ENCODE measurements at regions not wholly inside any gene's neighbourhood (a gene's known extent, or its start where the extent isn't known, plus 50 kb on each side); places are given as distances from the start of the nearest gene placed in this dataset.

DNA sequence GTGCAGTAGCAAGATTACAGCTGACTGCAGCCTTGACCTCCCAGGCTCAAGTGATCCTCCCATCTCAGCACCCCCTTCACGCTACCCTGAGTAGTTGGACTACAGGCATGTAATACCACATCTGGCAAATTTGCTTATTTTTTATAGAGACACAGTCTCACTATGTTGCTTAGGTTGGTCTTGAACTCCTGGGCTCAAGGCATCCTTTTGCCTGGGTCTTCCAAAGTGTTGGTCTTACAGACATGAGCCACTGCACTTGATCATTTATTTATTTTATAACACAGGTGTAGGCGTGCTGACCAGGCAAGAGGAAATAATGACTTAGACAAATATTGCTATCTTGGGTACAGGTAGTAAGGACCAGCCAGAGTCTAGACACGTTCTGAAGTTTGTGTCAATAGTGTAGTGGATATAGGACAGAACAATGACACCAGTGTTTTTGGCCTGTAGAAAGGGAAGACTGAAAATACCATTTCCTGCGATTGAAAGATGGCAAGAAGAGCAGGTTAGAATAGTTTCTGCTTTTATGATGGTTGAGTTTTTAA lies 71.0 kb upstream of the THUMPD2 start:
- peaks cover 12% of the 10 kb centered on the region for H3K4me1 ChIP-seq (ENCODE audit: insufficient read depth)
- Mint-ChIP-seq H3K36me3 (ENCODE audit: low read depth) (no peaks in the 10 kb centered on the region; the same call in 2 of the 3 replicates), H3K4me1 (peaks cover 21% of the 10 kb centered on the region; the same call in 2 of the 3 replicates), H3K27ac (no peak overlapping the region), H3K4me3 (no peak overlapping the region), H3K9me3 (no peaks in the 10 kb centered on the region), H3K27me3 (ENCODE audit: insufficient read depth, low read depth, poor library complexity) (peaks cover 2% of the 10 kb centered on the region)
- H3K9me2 ChIP-seq (ENCODE audit: insufficient read depth), result no peaks in the 10 kb centered on the region
- H3K4me2 ChIP-seq, result no peak overlapping the region
- DNase-seq (ENCODE audit: low spot score), result no peak
- H4K20me1 ChIP-seq (replicated peaks; ENCODE audit: insufficient read depth), result no peaks in the 10 kb centered on the region
- H3K79me2 ChIP-seq (replicated peaks; ENCODE audit: insufficient read depth), result no peaks in the 10 kb centered on the region
- TF ChIP-seq EZH2 (IDR thresholded peaks at IDR 0.05; ENCODE audit: low read depth, unreplicated experiment) (no peak), POLR2AphosphoS5 (IDR thresholded peaks at IDR 0.05; ENCODE audit: low read depth) (no peak), CREB1 (CRISPR knock-in tag; IDR thresholded peaks at IDR 0.05; ENCODE audit: low read depth) (no peak), STAT1 (IDR thresholded peaks at IDR 0.05; ENCODE audit: unreplicated experiment) (no peak), ZNF114 (CRISPR knock-in tag; IDR thresholded peaks at IDR 0.05) (no peak), EZH2phosphoT487 (IDR thresholded peaks at IDR 0.05; ENCODE audit: unreplicated experiment) (no peak), NANOG (IDR thresholded peaks at IDR 0.05; ENCODE audit: borderline replicate concordance) (no peak), JUNB (IDR thresholded peaks at IDR 0.05; ENCODE audit: unreplicated experiment) (no peak), ZNF331 (CRISPR knock-in tag; IDR thresholded peaks at IDR 0.05; ENCODE audit: low read depth) (no peak)
- TF ChIP-seq, protein P1, sequence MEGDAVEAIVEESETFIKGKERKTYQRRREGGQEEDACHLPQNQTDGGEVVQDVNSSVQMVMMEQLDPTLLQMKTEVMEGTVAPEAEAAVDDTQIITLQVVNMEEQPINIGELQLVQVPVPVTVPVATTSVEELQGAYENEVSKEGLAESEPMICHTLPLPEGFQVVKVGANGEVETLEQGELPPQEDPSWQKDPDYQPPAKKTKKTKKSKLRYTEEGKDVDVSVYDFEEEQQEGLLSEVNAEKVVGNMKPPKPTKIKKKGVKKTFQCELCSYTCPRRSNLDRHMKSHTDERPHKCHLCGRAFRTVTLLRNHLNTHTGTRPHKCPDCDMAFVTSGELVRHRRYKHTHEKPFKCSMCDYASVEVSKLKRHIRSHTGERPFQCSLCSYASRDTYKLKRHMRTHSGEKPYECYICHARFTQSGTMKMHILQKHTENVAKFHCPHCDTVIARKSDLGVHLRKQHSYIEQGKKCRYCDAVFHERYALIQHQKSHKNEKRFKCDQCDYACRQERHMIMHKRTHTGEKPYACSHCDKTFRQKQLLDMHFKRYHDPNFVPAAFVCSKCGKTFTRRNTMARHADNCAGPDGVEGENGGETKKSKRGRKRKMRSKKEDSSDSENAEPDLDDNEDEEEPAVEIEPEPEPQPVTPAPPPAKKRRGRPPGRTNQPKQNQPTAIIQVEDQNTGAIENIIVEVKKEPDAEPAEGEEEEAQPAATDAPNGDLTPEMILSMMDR (conservative IDR thresholded peaks at IDR 0.05; ENCODE audit: low read depth in 2 of 2), result no peak
- TF ChIP-seq, protein P2, sequence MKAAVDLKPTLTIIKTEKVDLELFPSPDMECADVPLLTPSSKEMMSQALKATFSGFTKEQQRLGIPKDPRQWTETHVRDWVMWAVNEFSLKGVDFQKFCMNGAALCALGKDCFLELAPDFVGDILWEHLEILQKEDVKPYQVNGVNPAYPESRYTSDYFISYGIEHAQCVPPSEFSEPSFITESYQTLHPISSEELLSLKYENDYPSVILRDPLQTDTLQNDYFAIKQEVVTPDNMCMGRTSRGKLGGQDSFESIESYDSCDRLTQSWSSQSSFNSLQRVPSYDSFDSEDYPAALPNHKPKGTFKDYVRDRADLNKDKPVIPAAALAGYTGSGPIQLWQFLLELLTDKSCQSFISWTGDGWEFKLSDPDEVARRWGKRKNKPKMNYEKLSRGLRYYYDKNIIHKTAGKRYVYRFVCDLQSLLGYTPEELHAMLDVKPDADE (IDR thresholded peaks at IDR 0.05), result no peak
- TF ChIP-seq, protein P3, sequence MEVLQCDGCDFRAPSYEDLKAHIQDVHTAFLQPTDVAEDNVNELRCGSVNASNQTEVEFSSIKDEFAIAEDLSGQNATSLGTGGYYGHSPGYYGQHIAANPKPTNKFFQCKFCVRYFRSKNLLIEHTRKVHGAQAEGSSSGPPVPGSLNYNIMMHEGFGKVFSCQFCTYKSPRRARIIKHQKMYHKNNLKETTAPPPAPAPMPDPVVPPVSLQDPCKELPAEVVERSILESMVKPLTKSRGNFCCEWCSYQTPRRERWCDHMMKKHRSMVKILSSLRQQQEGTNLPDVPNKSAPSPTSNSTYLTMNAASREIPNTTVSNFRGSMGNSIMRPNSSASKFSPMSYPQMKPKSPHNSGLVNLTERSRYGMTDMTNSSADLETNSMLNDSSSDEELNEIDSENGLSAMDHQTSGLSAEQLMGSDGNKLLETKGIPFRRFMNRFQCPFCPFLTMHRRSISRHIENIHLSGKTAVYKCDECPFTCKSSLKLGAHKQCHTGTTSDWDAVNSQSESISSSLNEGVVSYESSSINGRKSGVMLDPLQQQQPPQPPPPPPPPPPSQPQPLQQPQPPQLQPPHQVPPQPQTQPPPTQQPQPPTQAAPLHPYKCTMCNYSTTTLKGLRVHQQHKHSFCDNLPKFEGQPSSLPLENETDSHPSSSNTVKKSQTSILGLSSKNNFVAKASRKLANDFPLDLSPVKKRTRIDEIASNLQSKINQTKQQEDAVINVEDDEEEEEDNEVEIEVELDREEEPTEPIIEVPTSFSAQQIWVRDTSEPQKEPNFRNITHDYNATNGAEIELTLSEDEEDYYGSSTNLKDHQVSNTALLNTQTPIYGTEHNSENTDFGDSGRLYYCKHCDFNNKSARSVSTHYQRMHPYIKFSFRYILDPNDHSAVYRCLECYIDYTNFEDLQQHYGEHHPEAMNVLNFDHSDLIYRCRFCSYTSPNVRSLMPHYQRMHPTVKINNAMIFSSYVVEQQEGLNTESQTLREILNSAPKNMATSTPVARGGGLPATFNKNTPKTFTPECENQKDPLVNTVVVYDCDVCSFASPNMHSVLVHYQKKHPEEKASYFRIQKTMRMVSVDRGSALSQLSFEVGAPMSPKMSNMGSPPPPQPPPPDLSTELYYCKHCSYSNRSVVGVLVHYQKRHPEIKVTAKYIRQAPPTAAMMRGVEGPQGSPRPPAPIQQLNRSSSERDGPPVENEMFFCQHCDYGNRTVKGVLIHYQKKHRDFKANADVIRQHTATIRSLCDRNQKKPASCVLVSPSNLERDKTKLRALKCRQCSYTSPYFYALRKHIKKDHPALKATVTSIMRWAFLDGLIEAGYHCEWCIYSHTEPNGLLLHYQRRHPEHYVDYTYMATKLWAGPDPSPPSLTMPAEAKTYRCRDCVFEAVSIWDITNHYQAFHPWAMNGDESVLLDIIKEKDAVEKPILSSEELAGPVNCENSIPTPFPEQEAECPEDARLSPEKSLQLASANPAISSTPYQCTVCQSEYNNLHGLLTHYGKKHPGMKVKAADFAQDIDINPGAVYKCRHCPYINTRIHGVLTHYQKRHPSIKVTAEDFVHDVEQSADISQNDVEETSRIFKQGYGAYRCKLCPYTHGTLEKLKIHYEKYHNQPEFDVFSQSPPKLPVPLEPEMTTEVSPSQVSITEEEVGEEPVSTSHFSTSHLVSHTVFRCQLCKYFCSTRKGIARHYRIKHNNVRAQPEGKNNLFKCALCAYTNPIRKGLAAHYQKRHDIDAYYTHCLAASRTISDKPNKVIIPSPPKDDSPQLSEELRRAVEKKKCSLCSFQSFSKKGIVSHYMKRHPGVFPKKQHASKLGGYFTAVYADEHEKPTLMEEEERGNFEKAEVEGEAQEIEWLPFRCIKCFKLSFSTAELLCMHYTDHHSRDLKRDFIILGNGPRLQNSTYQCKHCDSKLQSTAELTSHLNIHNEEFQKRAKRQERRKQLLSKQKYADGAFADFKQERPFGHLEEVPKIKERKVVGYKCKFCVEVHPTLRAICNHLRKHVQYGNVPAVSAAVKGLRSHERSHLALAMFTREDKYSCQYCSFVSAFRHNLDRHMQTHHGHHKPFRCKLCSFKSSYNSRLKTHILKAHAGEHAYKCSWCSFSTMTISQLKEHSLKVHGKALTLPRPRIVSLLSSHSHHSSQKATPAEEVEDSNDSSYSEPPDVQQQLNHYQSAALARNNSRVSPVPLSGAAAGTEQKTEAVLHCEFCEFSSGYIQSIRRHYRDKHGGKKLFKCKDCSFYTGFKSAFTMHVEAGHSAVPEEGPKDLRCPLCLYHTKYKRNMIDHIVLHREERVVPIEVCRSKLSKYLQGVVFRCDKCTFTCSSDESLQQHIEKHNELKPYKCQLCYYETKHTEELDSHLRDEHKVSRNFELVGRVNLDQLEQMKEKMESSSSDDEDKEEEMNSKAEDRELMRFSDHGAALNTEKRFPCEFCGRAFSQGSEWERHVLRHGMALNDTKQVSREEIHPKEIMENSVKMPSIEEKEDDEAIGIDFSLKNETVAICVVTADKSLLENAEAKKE (CRISPR knock-in tag; IDR thresholded peaks at IDR 0.05), result no peak
- TF ChIP-seq, protein P4, sequence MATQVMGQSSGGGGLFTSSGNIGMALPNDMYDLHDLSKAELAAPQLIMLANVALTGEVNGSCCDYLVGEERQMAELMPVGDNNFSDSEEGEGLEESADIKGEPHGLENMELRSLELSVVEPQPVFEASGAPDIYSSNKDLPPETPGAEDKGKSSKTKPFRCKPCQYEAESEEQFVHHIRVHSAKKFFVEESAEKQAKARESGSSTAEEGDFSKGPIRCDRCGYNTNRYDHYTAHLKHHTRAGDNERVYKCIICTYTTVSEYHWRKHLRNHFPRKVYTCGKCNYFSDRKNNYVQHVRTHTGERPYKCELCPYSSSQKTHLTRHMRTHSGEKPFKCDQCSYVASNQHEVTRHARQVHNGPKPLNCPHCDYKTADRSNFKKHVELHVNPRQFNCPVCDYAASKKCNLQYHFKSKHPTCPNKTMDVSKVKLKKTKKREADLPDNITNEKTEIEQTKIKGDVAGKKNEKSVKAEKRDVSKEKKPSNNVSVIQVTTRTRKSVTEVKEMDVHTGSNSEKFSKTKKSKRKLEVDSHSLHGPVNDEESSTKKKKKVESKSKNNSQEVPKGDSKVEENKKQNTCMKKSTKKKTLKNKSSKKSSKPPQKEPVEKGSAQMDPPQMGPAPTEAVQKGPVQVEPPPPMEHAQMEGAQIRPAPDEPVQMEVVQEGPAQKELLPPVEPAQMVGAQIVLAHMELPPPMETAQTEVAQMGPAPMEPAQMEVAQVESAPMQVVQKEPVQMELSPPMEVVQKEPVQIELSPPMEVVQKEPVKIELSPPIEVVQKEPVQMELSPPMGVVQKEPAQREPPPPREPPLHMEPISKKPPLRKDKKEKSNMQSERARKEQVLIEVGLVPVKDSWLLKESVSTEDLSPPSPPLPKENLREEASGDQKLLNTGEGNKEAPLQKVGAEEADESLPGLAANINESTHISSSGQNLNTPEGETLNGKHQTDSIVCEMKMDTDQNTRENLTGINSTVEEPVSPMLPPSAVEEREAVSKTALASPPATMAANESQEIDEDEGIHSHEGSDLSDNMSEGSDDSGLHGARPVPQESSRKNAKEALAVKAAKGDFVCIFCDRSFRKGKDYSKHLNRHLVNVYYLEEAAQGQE (IDR thresholded peaks at IDR 0.05; ENCODE audit: unreplicated experiment), result no peak
- no peak overlapping the region for H3K27ac ChIP-seq (ENCODE audit: low read depth)
- no peaks in the 10 kb centered on the region for H3F3A ChIP-seq (replicated peaks; ENCODE audit: low read depth)
- no peak overlapping the region for H3K4me3 ChIP-seq
- no peaks in the 10 kb centered on the region for H3K27me3 ChIP-seq (ENCODE audit: insufficient read depth)
- no peak overlapping the region for H2AFZ ChIP-seq
- ATAC-seq, result no peak
- H3K36me3 ChIP-seq (ENCODE audit: insufficient read depth), result no peaks in the 10 kb centered on the region

Measured in GM23338 (cell line).